ENCODE measurements at regions not wholly inside any gene's neighbourhood (a gene's known extent, or its start where the extent isn't known, plus 50 kb on each side); places are given as distances from the start of the nearest gene placed in this dataset.
"Not testable (repeated sequence)": the region's sequence is repeated elsewhere in the genome, so short reads cannot be mapped to it uniquely, and the experiment has no call there.

DNA sequence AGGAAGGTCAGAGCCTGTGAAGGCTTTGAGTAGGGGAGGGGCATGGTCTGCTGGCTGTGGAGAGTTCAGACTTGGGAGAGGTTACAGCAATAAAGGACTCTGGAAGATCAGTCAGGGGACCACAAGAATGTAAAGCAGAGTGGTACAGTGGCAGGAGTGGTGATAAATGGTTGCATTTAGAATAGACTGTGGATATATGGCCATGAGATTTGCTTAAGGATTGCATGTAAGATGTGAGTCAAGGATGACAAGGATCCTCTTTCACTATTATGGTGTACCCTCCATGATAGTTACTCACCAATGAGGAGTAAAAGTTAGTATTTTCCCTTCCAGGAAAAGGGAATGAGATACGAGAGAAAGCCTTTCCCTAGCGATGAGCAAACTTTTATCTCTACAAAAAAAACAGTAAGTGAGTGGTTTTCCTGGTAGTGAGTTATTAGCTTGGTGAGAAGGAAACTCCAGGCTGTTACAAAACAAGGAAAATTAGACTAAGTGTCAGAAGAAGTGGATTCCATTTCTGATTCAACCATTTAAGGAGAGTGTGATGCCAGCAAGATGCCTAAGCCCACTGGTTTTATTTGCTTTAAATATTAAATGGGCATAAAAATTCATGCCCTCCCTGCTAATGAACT, 818.0 kb upstream of the ACVR2A start:
- WGBS, 3 donors: 50 to 90% (median 60%) methylated on average over 2 of the region's 2 CpGs
- H3K27ac ChIP-seq (ENCODE audit: low read depth, low read length): no peak overlapping the region

DNA sequence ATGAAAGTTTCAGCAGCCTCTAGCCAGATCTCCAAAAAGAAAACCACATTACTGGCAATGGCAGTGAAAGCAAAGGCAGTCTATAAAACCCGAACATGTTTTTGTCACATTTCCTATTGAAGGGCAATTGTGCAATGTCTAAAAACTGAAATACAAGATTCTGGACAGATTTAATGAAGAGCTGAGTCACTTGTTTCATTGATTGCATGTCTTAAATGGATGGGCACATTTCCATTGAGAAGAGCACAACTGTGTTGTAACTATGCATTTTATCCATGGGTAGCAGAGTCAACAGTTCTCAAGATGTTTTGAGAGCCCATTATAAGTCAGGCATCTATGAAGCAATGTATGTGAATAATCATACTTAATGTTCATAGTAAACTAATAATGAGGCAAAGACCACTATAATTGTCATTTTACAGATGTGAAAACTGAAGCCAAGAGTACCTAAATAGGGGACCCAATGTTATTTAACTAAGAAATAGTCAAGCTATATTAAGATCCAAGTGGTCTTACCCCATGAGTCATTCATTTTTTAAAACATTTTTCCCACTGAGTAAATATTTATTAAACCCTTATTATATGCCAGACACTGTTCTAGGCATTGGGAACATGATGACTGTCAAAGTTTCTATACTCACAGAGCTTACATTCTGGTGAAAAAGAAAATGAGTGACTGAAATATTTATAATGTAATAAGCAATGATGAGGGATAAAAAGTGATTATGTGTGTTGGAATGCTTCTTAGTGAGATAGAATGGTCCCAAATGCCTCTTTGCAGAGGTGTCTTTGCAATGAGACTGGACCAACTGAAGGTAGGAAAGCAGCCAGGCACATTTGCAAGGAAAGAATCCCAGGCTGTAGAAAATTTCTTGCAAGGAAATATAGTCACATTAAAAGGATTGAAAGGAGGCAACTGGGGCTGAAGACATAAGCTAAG, 818.9 kb upstream of the ACVR2A start:
- H3K27ac ChIP-seq (ENCODE audit: low read depth, low read length): no peak overlapping the region
- 47 to 73% (median 58%) methylated on average over 1 of the region's 1 CpG for WGBS, 3 donors

DNA sequence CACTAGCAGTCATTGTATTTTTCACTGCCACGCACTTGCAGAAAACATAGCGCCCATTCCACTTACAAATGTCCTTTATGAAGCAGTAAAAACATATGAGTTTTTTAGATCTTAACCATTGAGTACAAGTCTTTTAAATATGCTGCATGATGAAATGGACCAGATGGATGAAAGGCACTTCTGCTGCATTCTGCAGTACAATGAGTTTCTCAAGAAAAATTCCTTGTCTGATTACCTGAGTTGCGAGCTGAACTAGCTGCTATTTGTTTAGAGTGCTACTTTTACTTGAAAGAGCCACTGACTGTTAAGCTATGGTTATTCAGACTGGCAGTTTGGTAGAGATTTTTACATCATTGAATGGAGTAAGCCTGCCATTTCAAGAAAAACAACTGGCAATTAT, 825.5 kb upstream of the ACVR2A start:
- WGBS, 3 donors: 87 to 92% (median 89%) methylated on average over 3 of the region's 3 CpGs
- H3K27ac ChIP-seq (ENCODE audit: low read depth, low read length): no peak overlapping the region

DNA sequence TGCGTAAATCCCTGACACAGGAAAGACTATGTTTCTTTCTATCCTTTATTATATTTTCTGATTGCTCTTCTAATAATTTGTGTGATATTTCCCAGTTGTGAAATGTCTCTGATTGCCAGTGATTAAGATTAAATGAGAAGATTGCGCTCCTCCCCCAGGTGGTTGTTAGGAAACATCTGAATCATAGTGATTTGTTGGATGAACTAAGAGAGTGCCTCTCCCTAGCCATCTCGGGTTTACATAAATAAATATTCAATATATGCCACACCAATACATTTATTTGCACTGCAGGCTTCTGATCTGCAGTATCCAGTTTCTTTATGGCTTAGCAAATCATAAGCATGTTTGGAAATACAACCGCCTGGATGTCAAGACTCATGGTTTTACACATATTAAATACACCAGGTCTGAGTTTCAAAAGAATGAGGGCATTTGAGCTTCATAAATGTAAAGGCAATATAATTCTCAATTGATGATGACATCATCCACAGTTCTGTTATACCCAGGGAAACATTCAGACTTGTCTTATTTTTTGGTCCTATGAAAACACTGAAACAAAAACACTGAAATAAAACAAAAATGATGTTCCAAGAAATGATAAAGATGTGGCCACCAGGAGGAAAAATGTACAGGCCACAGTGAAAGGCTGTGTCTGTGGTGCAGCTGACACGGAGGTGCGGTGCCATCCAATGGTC, 826.7 kb upstream of the ACVR2A start:
- no peak overlapping the region for H3K27ac ChIP-seq (ENCODE audit: low read depth, low read length)
- WGBS, 3 donors: 79 to 87% (median 86%) methylated on average over 6 of the region's 6 CpGs

DNA sequence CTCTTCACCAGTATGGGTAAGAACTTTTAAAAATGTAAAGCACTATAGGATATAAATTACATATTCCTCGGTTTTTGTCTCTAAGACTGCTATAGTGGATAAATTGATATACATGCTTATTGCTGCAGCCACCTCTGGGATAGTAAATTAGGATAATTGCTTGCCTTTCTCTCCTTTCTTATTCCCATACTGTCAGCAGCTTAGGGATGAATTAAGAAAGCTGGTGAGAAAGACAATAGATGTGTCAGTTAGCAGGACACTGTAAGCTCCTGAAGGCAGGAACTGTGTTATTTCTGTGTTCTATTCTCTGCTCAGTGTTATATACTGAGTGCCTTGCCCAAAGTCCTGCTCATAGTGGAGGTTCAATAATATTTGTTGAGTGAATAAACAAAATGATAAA, 828.6 kb upstream of the ACVR2A start:
- 61 to 78% (median 73%) methylated on average over 1 of the region's 1 CpG for WGBS, 3 donors

DNA sequence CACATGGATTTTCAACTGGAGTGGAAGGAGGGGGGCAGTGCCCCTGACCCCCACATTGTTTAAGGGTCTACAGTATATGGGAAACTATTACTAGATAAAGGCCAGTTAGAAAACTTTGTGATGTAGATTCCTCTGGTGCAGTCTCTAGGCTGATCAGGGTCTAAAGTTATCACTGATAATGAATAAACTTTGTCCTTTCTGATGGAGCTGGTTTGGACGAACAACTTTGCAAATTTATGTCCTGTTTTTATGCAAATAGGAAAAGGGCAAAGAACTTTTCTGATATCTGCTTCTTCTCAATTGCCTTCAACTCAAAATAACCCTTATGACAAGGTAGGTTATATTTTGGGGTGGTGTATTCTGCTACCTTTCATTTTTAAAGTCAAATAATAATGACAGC, 829.2 kb upstream of the ACVR2A start:
- WGBS, 3 donors: 44 to 81% (median 71%) methylated on average over 1 of the region's 1 CpG

More for the DNA sequence above, 828.6 kb upstream of the ACVR2A start:
- H3K27ac ChIP-seq (ENCODE audit: low read depth, low read length): no peak overlapping the region

DNA sequence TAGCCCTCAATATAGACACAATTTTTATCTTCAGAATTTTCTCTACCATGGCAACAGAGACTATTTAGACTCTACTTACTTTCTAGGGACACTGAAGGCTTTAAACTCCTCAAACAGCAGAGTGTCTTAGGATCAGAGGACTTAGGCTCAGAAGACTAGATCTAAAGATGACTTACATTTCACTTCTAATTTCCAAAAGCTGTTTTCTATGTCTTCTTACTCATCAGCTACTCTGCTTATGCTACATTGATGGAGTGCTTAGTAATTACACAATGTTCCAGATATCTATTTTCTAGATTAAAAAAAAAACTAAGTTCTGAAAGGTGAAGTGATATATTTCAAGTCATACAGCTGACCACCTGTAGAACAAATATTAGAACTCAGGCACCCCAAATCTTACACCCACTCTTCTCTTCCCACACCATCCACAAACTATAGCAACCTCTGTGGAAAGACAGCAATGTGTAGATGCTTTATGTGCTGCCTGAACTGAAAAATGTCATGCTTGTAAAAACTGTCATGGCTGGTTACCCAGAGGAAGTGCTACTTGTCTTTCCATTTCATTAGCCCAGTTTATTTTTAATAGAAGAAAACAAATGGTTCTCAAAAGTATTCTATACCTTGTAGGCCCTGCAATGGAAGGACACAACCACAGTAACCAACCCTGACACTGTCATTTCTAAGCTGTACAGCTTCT, 831.0 kb upstream of the ACVR2A start:
- no peak overlapping the region for H3K27ac ChIP-seq (ENCODE audit: low read depth, low read length)

More for the DNA sequence above, 829.2 kb upstream of the ACVR2A start:
- H3K27ac ChIP-seq (ENCODE audit: low read depth, low read length): no peak overlapping the region

DNA sequence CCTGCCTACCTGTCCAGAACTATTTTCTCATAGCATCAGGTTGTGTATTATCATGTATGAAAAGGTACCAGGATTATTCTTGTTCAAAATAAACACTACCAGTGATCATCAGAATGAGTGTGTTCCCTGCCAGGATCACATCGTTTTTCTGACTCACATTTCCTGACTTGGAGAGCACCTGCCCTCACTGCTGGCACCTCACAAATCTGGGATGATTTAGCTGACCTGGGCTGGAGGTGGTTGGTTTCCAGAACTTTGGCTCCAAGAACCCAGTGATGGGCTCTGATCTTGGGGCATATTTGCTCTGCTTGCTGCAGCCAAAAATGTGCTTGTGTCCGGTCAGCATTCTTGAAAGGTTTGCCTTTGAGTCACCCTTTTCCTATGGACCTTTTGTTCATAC, 836.3 kb upstream of the ACVR2A start:
- WGBS, 3 donors: 63 to 69% (median 64%) methylated on average over 2 of the region's 2 CpGs
- H3K27ac ChIP-seq (ENCODE audit: low read depth, low read length): no peak overlapping the region

DNA sequence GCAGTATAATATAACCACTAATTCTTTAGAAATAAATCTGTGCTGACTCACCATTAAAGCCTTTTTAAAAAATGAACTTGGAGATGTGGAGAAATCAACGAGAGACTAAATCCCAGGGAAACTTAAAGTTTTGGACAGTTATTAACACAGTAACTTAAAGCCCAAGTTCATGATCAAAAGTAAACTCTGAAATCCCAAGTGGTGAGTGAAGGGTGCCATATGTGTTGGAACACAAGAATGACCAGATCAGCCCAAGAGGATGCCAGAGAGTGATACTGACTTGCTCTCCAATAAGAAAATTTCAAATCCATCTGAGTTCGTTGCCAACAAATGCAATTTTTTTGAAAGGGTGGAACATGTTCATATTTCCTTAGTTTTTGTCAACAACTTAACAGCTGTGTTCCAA, 838.1 kb upstream of the ACVR2A start:
- 34 to 73% (median 46%) methylated on average over 2 of the region's 2 CpGs for WGBS, 3 donors

DNA sequence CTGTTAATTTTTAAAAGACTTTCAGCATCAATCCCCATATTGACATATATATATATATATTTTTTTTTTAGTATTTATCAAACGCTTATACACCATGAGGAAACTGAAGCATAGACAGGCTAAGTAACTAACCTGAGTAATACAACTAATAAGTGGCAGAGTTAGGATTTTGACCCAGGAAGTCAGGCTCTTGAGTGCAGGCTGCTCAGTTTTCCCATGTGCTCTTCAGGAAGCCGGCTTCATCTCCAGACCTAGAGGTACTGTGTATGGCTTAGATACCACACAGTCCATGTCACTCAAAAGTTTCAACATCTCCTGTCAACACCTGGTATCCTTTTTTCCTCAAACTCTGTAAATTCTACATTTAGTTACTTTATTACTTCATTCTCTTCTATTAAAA, 841.7 kb upstream of the ACVR2A start:
- H3K27ac ChIP-seq (ENCODE audit: low read depth, low read length): no peak overlapping the region
- WGBS, 3 donors: 74 to 92% (median 90%) methylated on average over 2 of the region's 2 CpGs

More for the DNA sequence above, 838.1 kb upstream of the ACVR2A start:
- no peak overlapping the region for H3K27ac ChIP-seq (ENCODE audit: low read depth, low read length)

DNA sequence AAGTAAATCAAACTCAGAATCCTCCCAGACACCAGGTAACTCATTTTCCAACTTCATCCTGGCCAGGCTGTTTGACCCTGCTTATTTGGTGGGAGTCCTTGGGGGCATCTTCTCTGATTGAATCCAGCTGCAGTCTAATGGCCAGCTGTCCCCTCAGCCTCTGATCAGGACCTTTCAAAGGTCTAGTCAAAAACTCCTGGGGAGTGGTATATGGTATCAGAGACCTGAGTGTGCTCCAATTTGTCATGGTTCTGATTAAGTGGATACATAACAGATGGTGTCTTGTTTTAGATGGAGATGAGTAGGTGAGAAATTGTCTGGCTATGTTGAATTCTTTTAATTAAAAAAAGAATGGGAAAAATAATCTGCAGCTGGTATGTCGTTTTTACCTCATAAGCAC, 842.6 kb upstream of the ACVR2A start:
- whole genome bisulfite sequencing, 3 donors: 66 to 83% (median 74%) methylated on average over 1 of the region's 1 CpG
- H3K27ac ChIP-seq (ENCODE audit: low read depth, low read length): no peak overlapping the region

DNA sequence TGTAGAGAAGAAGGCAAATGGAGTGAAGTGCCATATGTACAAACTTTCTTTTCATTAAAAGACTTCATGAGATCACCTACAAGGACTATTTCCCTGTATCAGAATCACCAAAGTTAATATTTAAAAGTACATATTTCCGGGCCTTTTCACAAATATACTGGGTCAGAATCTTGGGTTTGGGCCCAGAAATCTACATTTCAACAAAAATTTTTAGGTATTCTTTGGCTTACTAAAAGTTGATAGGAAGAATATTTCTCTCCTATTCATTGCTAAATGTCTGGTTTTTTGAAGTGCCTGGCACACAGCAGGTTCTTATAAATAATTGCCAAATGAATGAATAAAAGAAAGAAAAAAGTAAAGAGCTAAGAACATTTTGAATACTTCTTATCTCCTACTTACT, 843.8 kb upstream of the ACVR2A start:
- no peak overlapping the region for H3K27ac ChIP-seq (ENCODE audit: low read depth, low read length)
- WGBS, 3 donors: 30 to 80% (median 78%) methylated on average over 1 of the region's 1 CpG

DNA sequence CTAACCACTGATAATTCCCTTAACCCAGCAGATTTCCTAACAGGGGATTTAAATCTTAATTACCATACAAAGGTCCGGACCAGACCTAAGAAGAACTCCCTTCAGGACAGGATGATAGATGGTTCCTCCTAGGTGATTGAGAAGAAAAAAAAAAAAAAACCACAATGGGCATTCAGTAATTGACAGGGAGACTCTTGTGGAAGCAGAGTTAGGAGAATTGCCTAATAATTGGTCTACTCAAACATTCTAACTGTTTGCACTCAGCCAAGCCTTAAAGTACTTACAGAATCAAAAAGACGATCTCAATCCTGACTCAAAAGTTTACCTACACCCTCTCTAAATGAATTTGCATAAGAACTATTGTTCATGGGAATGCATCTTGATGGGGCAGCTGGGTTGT, 844.7 kb upstream of the ACVR2A start:
- 36 to 83% (median 65%) methylated on average over 2 of the region's 2 CpGs for WGBS, 3 donors
- H3K27ac ChIP-seq (ENCODE audit: low read depth, low read length): not testable (repeated sequence)

DNA sequence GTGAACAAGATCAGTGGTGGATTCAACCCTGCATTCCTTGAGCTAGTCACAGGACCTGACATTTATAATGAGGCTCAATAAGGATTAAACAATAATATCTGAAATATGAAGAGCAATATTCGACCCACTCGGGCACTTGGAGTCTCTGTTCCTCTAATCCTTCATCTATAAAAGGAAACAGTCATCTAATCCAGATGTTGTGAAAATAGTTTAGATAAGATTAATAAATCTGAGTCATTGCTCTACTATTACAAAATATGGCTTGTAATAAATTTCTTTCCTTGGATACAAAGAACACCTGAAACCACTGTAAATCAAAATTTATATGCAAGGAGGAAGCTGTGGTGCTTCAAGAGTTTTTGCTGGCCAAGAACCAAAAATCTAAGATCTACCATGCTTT, 846.9 kb upstream of the ACVR2A start:
- 38 to 67% (median 52%) methylated on average over 2 of the region's 2 CpGs for WGBS, 3 donors

DNA sequence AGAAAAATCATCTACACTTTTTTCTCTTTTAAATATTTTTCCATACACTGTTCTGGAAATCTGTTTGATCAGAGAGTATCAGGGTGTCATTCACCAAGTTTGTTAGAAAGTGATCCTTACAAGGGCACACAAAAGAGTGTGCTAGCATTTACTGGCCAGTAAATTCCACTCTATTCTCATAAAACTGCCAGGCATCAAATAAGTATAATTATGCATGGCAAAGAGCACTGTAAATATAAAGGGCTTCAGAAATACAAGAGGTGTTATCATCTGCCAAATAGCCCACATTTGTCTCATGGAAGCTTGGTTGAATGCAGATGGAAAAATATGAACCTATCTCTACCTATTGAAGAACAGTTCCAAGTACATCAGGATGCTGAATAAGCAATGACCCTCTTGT, 847.3 kb upstream of the ACVR2A start:
- H3K27ac ChIP-seq (ENCODE audit: low read depth, low read length): no peak overlapping the region

More for the DNA sequence above, 846.9 kb upstream of the ACVR2A start:
- no peak overlapping the region for H3K27ac ChIP-seq (ENCODE audit: low read depth, low read length)

DNA sequence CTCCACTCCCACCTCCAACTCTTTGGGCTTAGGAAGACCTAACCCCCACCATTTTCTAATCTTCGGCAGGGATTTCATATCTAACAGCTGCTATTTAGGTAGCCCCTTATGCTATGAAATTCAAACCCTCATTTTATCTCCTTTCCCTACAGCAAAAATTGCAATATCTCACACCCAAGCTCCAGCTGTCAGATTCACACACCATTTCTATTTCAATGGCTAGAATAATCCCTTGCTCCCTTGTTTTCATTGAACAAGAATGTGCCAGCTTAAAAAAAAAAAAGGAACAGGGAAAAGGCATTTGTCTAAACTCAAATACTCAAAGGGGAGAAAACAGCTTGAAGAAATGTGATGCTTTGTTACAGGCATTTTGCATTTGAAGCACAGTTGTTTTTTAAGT, 850.6 kb upstream of the ACVR2A start:
- 72 to 85% (median 76%) methylated on average over 1 of the region's 1 CpG for WGBS, 3 donors
- H3K27ac ChIP-seq (ENCODE audit: low read depth, low read length): no peak overlapping the region

DNA sequence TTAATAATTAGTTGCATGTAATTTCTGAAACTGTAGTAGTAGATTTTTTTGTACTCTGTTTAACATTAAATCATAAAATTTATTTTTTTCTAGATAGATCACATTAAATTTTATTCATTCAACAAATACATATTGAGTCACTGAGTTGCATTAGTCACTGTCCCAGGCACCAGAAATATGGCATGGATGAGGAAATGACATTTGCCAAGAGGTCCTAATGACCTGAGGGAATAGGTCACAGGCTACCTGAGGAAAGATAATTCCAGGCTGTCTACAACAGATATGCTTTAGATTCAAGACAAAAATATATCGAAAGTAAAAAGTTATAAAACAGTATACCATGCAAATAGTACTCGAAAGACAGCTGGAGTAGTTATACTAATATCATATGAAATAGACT, 852.4 kb upstream of the ACVR2A start:
- WGBS, 3 donors: 89 to 97% (median 92%) methylated on average over 2 of the region's 2 CpGs
- H3K27ac ChIP-seq (ENCODE audit: low read depth, low read length): no peak overlapping the region

DNA sequence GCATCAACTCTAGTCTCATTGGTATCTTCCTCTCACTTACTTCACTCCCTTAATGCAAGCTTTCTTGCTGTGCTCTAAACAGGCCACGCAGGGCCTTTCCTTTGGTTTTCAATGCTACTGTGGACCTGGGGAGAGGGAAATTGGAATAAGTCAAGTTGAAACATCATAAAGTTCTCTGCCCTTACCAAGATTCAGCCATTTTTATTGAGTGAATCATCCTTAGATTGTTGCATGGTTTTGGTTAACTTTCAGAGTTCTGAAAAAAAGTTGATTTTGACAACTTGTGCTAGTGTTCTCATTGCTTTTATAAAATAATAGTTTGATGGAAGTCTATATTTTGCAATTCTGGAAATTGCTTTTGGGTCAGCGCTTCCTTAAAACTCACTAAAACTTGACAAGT, 852.8 kb upstream of the ACVR2A start:
- no peak overlapping the region for H3K27ac ChIP-seq (ENCODE audit: low read depth, low read length)
- WGBS, 3 donors: 92 to 95% (median 93%) methylated on average over 2 of the region's 2 CpGs

All from adipose tissue (tissue), 3 donors.